H1 (cell line): ENCODE measurements at regions not wholly inside any gene's neighbourhood (a gene's known extent, or its start where the extent isn't known, plus 50 kb on each side); places are given as distances from the start of the nearest gene placed in this dataset.

ENCODE experiments used
- CTCF ChIP-seq, 3 experiments: IDR thresholded peaks; 1 replicate in 2 of 3; 2 replicates in 1 of 3; pipeline versions ENCODE4 v1.5.1 to v1.6.1; 2011; ENCODE audit warnings: low read length in 3 of 3, mild to moderate bottlenecking in 3 of 3, inconsistent platforms in 2 of 3, low read depth in 1 of 3, moderate library complexity in 1 of 3; ENCODE audit not compliant: insufficient read depth in 1 of 3; ENCODE audit errors: control extremely low read depth in 1 of 3
- EZH2 ChIP-seq: fragments of 200-600 bp; sonication (generic); IDR thresholded peaks from 2 replicates; pipeline ENCODE4 v1.7.1; 2012; ENCODE audit warnings: low read depth, mild to moderate bottlenecking, moderate library complexity, low read length, inconsistent platforms; ENCODE audit not compliant: severe bottlenecking
- HDAC6 ChIP-seq: IDR thresholded peaks from one replicate; pipeline ENCODE4 v1.7.1; 2012; ENCODE audit warnings: low read depth, mild to moderate bottlenecking, inconsistent platforms, low read length, moderate library complexity
- JUN ChIP-seq: IDR thresholded peaks from 2 replicates; pipeline ENCODE4 v1.6.1; 2011; ENCODE audit warnings: low read depth, mild to moderate bottlenecking, improper control_type of control experiment, low read length
- POLR2A ChIP-seq, 2 experiments: IDR thresholded peaks; 1 replicate in 1 of 2; 2 replicates in 1 of 2; pipeline ENCODE4 v1.6.1; 2011; ENCODE audit warnings: low read depth in 2 of 2, low read length in 2 of 2, mild to moderate bottlenecking in 2 of 2; ENCODE audit errors: control extremely low read depth in 1 of 2
- SIN3A ChIP-seq, 2 experiments: IDR thresholded peaks in 1 of 2; conservative IDR thresholded peaks in 1 of 2; 2 replicates each; pipeline ENCODE4 v1.6.1; 2011 to 2012; ENCODE audit warnings: low read length in 2 of 2, improper control_type of control experiment in 1 of 2, low read depth in 1 of 2, mild to moderate bottlenecking in 1 of 2
- USF2 ChIP-seq: IDR thresholded peaks from 2 replicates; pipeline ENCODE4 v1.6.1; 2011; ENCODE audit warnings: low read length, improper control_type of control experiment

GRCh38 chrX:45846328-45846727, 645.7 kb upstream of the DIPK2B start:
- TF ChIP-seq CTCF (IDR thresholded peaks at IDR 0.05; ENCODE audit: control extremely low read depth in 1 of 3, insufficient read depth in 1 of 3, low read depth in 1 of 3, low read length in 3 of 3) = no peak
- no peak for TF ChIP-seq EZH2
- no peak for TF ChIP-seq HDAC6
- no peak for TF ChIP-seq POLR2A (IDR thresholded peaks at IDR 0.05; ENCODE audit: control extremely low read depth in 1 of 2, low read depth in 2 of 2, low read length in 2 of 2)
- no peak for TF ChIP-seq SIN3A (conservative IDR thresholded peaks at IDR 0.05 in 1 of 2, IDR thresholded peaks at IDR 0.05 in 1 of 2; ENCODE audit: low read depth in 1 of 2, low read length in 2 of 2)
- TF ChIP-seq USF2 = no peak
- TF ChIP-seq JUN = no peak
